SK-MEL-5 (cell line): ENCODE measurements at regions not wholly inside any gene's neighbourhood (a gene's known extent, or its start where the extent isn't known, plus 50 kb on each side); places are given as distances from the start of the nearest gene placed in this dataset.
"Not testable (repeated sequence)": the region's sequence is repeated elsewhere in the genome, so short reads cannot be mapped to it uniquely, and the experiment has no call there.

Experiments used
- DNase-seq: peaks from one replicate; pipeline ENCODE4 v3.0.0-alpha.2; 2016; ENCODE audit warnings: low read depth, low spot score
- in situ Hi-C: cut with HindIII; loops from 2 replicates; pipeline ENCODE4 v1.10.0; 2016; ENCODE audit warnings: low sequenced_read_pairs, high pct_unique_total_duplicates, low pct_unique_long_range_greater_than_20kb

DNA sequence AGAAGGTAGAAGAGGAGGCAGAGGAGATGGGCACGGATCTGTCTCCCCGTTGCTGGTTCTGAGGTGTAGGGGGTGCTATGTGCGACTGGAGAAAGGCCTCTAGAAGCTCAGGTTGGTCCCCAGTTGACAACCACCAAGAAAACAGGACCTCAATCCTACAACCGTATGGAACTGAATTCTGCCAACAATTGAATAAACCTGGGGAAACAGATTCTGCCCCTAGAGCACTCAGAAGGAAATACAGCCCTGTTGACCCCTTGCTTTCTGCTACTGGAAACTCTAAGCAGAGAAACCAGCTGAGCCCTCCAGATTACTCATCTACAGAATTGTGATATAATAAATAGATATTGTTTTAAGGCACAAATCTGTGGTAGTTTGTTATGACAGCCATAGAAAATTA is 313.0 kb upstream of the GOT2 start:
- in situ Hi-C loops: no loop called here
- DNase-seq: peak; percentile 4

DNA sequence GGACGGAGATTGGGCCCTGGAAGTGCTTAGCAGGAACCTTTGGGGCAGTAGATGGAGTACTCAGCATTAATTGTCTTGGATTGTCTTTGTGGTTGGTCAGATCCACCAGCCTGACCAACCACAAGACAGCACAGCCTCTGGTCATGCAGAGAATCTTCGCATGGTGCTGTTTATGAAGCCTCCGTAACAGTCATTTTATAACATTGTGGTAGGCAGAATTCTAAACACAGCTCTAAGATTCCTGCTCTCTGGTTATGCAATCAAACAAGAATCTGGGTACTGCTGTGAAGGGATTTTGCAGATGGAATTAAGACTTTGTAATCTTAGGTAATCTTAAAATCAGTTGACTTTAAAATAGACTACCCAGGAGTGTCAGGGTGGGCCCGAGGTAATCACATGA is 312.2 kb upstream of the GOT2 start:
- in situ Hi-C loops: no loop called here
- no peak for DNase-seq

DNA sequence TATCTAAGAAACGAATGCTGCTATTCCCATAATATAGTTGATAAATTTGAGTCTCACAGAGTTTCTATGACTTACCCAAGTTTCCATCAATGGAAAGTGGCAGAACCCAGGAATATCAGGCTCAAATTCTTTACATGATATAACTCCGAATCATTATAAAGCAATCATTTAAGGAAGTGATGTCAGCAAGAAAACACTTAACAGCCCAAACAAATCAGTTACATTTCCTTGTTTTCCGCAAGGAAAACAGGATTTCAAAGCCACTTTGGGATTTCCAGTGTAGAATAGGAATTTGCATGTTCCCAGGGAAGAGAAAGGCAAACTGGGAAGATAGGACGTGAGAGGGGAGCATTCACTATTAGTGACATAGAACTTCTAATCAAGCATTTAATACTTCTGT is 311.4 kb upstream of the GOT2 start:
- in situ Hi-C loops: no loop called here
- DNase-seq: no peak

DNA sequence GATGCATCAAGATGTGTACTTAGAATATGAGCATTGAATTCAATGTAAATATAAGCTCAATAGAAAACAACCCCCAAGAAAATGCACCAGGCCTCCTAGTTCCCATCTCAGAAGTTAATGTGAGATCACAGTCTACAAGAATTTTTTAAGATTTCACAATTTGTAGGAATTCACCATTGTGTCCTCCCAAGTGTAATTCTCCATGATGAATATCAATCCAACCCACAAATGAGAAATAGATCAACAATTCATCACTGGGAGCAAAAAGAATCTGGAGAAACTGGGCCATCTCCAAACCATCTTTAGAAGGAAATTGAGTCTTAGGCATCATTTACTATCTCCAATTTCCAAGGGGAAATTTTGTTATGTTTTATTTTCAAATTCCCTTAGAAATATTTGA is 310.5 kb upstream of the GOT2 start:
- in situ Hi-C loops: no loop called here
- no peak for DNase-seq

DNA sequence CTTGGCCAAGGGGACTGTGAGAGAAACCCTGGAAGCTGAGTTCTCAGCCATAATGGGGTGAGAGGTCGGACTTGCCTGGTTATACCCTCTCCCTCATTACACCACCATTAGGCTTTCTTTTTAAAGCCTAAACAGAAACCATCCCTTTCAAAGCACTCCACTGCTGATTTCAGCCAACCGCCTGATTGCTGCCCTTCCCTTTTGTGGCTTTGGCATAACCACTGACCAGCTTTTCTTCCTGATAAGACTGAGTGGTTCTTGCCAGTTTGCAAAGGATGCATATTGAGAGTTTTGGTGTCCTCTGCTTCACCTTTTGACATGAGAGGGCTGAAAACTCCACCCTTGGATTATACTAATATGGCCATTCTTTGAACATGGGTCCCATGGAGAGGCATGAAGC is 308.2 kb upstream of the GOT2 start:
- no peak for DNase-seq
- in situ Hi-C loops: no loop called here

DNA sequence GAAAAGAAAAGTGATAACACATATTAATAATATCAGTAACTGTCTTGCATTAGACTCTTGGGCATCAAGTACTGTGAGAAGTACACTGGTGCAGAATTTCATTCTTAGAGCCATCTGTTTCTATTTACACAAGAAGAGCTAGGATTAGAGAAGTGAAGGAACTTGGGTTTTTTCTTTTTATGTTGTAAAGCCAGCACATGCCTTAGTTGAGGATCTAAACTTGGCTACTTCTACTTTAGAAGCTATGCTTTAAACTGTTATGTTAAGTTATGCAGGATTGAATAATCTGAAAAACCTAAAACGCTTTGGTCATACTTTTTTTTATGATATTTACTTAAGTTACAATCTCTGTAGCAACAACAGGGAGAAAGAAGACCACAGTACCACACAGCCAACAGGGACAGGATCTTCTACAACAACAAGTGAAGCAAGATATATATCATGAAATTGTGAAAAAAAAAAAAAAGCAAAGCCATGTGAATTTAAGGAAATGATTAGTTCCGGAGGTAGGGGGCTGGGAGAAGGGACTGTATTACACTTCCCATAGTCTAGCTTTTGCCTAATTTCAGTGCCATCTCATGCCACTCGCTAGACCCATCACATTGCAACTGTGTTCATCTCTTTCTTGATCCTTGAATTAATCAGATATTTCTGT is 305.1 kb upstream of the GOT2 start:
- in situ Hi-C loops: no loop called here
- DNase-seq: no peak

DNA sequence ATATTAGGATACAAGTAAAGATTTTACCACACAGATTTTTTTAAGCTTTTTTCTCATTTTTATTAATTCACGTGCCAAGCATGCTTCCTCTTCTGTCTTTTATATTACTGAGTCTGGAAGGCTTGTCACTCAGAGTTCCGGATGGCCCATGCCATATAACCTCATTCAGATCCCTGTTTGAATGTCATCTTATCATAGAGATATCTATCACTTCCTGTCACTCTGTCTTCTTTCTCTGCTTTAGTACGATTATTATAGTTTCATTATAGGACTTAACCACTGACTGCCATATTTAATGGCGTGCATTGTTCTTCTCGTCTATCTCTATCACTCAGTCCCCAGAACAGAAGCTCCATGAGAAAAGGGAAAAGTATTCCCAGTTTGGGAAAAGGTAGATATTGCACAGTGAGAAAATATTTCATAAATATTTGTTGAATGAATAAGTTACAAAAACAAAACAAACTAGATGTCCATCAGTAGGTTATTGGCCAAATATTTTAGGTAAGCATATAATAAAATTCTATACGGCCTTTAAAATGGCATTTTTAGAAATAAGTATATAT is 296.9 kb upstream of the GOT2 start:
- DNase-seq: no peak
- in situ Hi-C loops: no loop called here

DNA sequence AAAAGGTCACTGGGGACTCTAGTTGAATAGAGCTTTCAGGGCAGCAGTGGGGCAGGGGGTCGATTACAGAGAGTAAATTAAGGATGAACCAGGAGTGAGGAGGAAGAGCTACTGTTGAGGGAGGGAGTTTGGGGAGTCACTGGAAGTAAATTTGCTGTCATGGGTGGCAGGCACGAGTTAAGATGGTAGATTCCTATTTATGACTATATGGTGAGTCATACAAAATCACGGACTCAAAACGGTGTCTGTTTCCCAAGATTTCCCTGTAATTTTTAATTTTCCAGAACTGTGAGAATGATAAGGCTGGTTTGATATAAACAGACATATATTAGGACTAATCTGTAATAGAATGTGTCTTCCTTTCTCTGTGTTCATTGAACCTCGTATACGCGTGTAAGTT is 287.6 kb upstream of the GOT2 start:
- in situ Hi-C loops: no loop called here
- DNase-seq: no peak

DNA sequence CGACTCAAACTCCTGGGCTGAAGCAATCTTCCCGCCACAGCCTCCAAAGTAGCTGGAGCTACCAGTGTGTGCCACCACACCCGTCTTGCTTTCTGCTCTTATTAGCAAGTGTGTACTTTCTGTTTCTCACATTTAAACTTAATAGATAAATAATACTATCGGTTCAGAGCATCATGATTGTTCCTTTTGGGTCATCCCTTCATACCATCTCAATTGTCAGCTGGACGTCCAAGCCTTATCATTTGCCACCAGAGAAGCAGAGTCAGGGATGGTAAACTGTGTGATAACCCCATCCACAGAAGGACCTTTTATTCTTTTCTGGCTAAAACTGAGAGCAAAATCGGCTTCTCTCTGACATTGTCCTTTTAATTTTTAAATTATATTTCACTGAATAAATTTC is 279.8 kb upstream of the GOT2 start:
- in situ Hi-C loops: no loop called here
- no peak for DNase-seq

DNA sequence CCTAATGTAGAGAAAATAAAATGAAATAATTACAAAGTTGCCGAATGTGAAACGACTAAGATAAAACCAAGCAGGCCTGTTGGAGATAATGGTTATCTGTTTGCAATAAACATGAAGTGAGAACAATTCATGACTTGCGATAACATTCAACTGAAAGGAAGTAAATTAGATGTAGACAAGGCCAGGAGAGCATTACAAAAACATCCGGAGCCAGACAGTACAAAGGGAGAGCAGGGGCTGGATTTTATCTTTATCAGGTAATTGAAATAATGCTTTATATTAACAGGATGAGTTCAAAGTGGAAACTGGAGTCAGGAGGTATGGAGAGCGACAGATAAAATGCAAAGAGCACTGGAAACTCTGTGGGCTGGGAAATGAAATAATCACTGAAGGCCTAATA is 265.6 kb upstream of the GOT2 start:
- DNase-seq: no peak
- in situ Hi-C loops: no loop called here

DNA sequence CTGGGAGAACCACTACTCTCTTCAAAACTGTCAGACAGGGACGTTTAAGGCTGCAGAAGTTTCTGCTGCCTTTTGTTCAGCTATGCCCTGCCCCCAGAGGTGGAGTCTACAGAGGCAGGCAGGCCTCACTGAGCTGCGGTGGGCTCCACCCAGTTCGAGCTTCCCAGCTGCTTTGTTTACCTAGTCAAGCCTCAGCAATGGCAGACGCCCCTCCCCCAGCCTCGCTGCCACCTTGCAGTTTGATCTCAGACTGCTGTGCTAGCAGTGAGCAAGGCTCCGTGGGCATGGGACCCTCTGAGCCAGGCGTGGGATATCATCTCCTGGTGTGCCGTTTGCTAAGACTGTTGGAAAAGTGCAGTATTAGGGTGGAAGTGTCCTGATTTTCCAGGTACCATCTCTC is 258.6 kb upstream of the GOT2 start:
- DNase-seq, in situ Hi-C loops: not testable (repeated sequence)

DNA sequence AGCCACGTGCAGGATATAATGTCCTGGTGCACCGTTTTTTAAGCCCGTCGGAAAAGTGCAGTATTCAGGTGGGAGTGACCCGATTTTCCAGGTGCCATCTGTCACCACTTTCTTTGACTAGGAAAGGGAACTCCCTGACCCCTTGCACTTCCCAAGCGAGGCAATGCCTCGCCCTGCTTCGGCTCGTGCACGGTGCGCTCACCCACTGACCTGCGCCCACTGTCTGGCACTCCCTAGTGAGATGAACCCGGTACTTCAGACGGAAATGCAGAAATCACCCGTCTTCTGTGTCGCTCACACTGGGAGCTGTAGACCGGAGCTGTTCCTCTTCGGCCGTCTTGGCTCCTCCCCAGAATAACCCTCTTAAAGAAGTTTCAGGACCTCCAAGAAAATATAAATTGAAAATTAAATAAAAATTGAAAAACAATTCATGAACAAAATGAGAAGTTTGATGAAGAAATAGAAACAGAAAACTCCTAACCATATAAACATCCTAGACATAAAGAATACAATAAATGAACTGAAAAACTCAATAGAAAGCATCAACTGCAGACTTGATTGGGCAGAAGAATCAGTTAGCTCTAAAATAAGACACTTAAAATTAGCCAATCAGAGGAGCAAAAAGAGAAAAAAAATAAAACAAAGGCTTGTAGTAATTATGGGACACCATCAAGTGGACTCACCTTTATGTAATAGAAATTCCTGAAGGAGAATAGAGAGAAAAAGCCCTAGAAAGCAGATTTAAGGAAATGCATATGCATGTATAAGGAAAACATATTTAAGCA is 249.3 kb upstream of the GOT2 start:
- in situ Hi-C loops, DNase-seq: not testable (repeated sequence)

DNA sequence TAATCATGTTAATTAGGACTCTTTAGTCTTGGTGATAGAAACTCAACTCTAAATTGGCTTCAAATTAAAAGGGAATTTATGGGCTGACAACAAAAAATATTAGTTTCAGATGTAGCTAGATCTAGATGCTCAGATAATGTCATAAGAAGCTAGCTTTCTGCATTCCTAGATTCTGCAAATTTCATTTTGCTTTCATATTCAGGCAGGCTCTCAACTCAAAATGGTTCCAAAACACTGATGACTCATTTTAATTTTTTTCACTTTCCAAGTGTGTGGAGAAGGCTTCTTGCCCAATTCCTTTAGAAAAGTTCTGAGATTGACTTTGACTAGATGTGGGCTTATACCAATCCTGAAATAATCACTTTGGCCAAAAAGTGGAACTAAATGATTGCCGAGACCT is 236.7 kb upstream of the GOT2 start:
- in situ Hi-C loops: no loop called here
- DNase-seq: no peak

DNA sequence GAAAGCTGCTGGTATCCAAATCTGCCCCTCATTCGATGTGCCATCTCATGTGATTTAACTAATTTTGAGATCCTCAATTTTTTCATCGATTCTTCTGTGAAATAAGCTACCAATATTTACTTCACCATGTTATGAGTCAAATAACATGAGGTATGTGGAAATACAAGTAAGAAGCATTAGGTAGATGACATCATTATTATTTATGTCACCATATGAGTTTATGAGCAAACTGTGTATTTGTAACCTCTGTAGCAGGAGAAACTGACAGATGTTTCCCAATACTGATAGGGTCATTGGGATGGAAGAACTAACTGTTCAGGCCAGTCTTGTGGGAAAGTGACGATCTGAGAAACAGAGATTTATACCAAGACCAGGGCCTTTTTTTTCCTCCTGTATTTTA is 229.4 kb upstream of the GOT2 start:
- in situ Hi-C loops: no loop called here
- DNase-seq: no peak

DNA sequence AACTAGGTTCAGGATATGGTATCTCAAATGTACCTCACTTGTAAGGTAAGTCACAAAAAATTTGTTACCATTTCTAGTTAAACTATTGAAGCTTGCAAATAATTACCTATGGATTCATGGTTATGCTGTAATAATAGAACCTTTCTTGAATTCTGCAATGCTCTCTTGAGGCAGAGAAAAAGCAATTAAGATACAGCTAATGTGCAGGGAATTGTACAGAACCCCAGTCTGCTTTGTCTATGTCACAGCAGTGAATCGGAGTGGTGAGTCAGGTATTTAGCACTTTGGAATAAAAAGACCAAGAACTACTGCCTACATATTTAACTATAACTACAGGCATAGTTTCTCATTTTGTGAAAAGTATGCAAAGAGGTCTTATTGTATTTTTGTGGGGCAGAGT is 228.7 kb upstream of the GOT2 start:
- no peak for DNase-seq
- in situ Hi-C loops: no loop called here

DNA sequence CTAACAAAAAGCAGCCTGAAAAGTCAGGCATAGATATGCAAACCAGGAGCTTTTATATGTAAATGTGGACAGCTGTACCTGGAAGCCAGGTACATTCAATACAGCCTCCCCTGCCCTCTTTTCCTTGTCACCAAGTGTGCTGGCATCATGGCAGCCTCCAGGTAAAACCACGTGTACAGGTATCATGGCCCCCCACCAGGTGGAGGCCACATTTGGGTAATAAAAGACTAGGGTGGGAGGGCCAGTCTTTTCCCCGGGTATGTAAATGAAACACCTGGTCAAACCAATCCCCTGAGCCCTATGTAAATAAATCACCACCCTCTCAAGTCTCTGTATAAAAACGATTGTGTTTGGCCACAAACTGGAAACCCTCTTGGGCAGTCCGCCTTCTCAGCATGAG is 226.4 kb upstream of the GOT2 start:
- in situ Hi-C loops: no loop called here
- DNase-seq: no peak

DNA sequence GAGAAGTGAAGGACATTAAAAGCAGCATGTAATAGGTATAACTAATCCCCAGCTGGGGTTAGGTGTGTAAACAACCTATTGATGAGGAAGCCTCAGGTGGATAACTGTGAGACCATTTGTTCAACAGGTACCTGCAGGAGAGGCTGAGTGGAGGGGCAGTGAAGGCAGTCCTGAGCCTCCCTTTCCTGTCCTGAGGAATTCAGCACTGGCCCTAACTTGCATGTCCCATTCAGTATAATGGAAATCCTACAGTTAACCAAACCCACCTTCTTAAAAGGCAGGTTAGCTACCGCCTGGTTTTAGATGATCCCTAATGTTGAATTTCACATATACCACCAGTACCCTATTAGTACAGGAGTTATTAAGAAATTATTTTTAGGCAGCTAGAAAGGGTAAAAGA is 225.9 kb upstream of the GOT2 start:
- in situ Hi-C loops: no loop called here
- no peak for DNase-seq

DNA sequence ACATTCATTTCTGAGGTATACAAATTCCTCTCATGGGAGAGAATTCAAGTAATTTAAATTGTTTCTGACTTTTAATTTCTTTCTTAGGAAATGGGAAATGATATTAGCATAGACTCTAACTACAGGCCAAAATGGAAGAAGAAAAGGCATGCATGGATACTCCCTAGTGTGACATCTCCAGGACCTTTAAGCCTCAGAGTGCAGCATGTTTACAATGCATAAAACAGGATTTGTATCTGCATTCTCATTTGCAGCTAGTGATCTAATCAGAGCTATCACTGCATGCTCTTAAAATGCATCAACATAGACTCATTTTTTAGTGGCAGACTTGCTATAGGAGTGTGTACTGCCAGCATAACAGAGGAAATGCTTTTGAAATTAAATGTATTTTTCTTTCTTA is 224.6 kb upstream of the GOT2 start:
- in situ Hi-C loops: no loop called here
- no peak for DNase-seq

DNA sequence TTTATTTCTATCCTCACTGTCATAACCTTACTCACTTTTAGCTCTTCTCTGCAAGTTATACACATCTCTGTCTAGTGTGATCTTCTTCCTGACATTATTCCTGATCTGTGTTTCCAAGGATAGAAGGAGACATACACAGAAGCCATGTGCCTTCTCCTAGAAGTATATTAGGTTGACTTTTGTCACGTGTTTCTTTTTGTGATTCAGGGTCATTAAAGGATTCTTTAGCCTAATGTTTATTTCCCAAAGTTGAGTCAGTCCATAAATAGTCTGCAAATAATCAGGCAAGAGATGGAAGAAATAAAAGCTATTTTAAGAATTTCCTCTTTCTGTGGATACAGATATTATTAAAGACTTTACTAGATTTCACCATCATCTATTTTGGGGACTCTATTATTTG is 214.1 kb upstream of the GOT2 start:
- no peak for DNase-seq
- in situ Hi-C loops: no loop called here
